ENCODE measurements at regions not wholly inside any gene's neighbourhood (a gene's known extent, or its start where the extent isn't known, plus 50 kb on each side); places are given as distances from the start of the nearest gene placed in this dataset.

DNA sequence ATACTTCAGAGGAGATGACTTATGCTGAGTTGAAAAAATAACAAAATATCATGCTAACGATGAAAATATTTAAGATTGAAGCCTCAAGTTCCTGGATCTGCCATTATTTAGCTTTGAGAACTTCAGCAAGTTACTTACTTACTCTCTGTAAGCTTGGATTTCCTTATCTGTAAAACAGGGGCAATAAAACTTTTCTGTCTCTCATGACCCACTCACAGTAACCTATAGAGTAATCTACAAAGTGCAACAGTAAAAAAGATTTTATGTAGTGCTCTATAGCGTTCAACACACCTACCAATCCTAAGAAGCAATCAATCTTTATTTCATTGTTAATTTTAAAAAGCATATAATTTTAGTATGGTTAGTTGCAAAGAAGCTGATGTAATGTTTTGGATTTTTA is 478.6 kb downstream of the ZIC1 start:
- H3K36me3 ChIP-seq (ENCODE audit: control insufficient read depth in 2 of 2, extremely low read depth in 1 of 2, insufficient read depth in 2 of 2, low read length in 2 of 2) = no peaks in the 10 kb centered on the region
- dilution Hi-C loops (cut with MboI; ENCODE audit: extremely low pct_ligation_motif_present, low sequenced_read_pairs) = no loop called here
- no peak overlapping the region for H3K9ac ChIP-seq (ENCODE audit: control insufficient read depth, extremely low read depth, insufficient read depth, low read length)
- H2AFZ ChIP-seq (ENCODE audit: control insufficient read depth, low read length) = no peak overlapping the region
- no peak overlapping the region for H3K4me3 ChIP-seq (ENCODE audit: control insufficient read depth in 2 of 3, extremely low read depth in 1 of 3, insufficient read depth in 2 of 3, low read depth in 1 of 3, low read length in 3 of 3)
- DNase-seq (ENCODE audit: low read depth, low spot score) (no peak), FAIRE-seq (no peak)
- H3K79me2 ChIP-seq (ENCODE audit: control insufficient read depth, insufficient read depth, low read length) = no peaks in the 10 kb centered on the region
- H3K4me1 ChIP-seq (ENCODE audit: control insufficient read depth, extremely low read depth, insufficient read depth, low read length) = no peaks in the 10 kb centered on the region
- H3K27me3 ChIP-seq (ENCODE audit: control insufficient read depth, extremely low read depth, insufficient read depth, low read length) = no peaks in the 10 kb centered on the region
- H3K9me3 ChIP-seq (ENCODE audit: control insufficient read depth, low read depth, low read length) = no peaks in the 10 kb centered on the region
- H4K20me1 ChIP-seq (ENCODE audit: control insufficient read depth, extremely low read depth, insufficient read depth, low read length) = no peaks in the 10 kb centered on the region
- no peak overlapping the region for H3K4me2 ChIP-seq (ENCODE audit: control insufficient read depth, extremely low read depth, insufficient read depth, low read depth, low read length)
- H3K27ac ChIP-seq (ENCODE audit: control insufficient read depth, insufficient read depth, low read length) = no peak overlapping the region
- TF ChIP-seq, protein P1, sequence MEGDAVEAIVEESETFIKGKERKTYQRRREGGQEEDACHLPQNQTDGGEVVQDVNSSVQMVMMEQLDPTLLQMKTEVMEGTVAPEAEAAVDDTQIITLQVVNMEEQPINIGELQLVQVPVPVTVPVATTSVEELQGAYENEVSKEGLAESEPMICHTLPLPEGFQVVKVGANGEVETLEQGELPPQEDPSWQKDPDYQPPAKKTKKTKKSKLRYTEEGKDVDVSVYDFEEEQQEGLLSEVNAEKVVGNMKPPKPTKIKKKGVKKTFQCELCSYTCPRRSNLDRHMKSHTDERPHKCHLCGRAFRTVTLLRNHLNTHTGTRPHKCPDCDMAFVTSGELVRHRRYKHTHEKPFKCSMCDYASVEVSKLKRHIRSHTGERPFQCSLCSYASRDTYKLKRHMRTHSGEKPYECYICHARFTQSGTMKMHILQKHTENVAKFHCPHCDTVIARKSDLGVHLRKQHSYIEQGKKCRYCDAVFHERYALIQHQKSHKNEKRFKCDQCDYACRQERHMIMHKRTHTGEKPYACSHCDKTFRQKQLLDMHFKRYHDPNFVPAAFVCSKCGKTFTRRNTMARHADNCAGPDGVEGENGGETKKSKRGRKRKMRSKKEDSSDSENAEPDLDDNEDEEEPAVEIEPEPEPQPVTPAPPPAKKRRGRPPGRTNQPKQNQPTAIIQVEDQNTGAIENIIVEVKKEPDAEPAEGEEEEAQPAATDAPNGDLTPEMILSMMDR (optimal IDR thresholded peaks at IDR 0.05 in 1 of 3, IDR thresholded peaks at IDR 0.05 in 1 of 3, conservative IDR thresholded peaks at IDR 0.05 in 1 of 3; ENCODE audit: extremely low read depth in 1 of 3, insufficient read depth in 2 of 3, low read length in 3 of 3) = no peak
- no peak for TF ChIP-seq EZH2 (IDR thresholded peaks at IDR 0.05; ENCODE audit: low read length)
- no peaks in the 10 kb centered on the region for H3K9me1 ChIP-seq (ENCODE audit: control insufficient read depth, extremely low read depth, insufficient read depth, low read length)

DNA sequence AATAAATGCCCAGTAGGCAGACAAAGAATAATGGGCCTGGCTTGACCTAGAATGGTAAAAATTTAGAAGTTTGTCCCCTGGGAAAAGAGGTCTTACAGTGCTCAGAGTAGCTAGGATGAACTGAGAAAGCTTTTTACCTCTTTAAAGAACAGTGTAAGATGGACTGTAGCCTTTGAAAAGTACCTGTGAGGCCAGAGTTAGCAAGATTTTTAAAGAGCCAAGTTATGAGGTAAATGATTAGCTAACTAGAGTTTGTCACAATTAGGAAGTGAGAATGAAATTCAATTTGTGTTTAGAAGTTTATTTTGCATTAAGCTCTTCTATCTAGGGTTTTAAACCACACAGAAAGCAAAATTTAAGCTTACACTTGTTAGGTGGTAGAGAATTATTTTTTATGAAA is 480.9 kb downstream of the ZIC1 start:
- no peaks in the 10 kb centered on the region for H3K27me3 ChIP-seq (ENCODE audit: control insufficient read depth, extremely low read depth, insufficient read depth, low read length)
- FAIRE-seq = no peak
- TF ChIP-seq, protein P1 (optimal IDR thresholded peaks at IDR 0.05 in 1 of 3, IDR thresholded peaks at IDR 0.05 in 1 of 3, conservative IDR thresholded peaks at IDR 0.05 in 1 of 3; ENCODE audit: extremely low read depth in 1 of 3, insufficient read depth in 2 of 3, low read length in 3 of 3) = no peak
- no peak for TF ChIP-seq EZH2 (IDR thresholded peaks at IDR 0.05; ENCODE audit: low read length)
- no peak overlapping the region for H3K9ac ChIP-seq (ENCODE audit: control insufficient read depth, extremely low read depth, insufficient read depth, low read length)
- no peak overlapping the region for H2AFZ ChIP-seq (ENCODE audit: control insufficient read depth, low read length)
- DNase-seq (ENCODE audit: low read depth, low spot score) = no peak
- H3K36me3 ChIP-seq (ENCODE audit: control insufficient read depth in 2 of 2, extremely low read depth in 1 of 2, insufficient read depth in 2 of 2, low read length in 2 of 2) = no peaks in the 10 kb centered on the region
- no peak overlapping the region for H3K4me3 ChIP-seq (ENCODE audit: control insufficient read depth in 2 of 3, extremely low read depth in 1 of 3, insufficient read depth in 2 of 3, low read depth in 1 of 3, low read length in 3 of 3)
- H3K4me1 ChIP-seq (ENCODE audit: control insufficient read depth, extremely low read depth, insufficient read depth, low read length) = no peaks in the 10 kb centered on the region
- H3K27ac ChIP-seq (ENCODE audit: control insufficient read depth, insufficient read depth, low read length) = no peak overlapping the region
- no peaks in the 10 kb centered on the region for H3K9me3 ChIP-seq (ENCODE audit: control insufficient read depth, low read depth, low read length)
- H3K4me2 ChIP-seq (ENCODE audit: control insufficient read depth, extremely low read depth, insufficient read depth, low read depth, low read length) = no peak overlapping the region
- H3K79me2 ChIP-seq (ENCODE audit: control insufficient read depth, insufficient read depth, low read length) = no peaks in the 10 kb centered on the region
- H3K9me1 ChIP-seq (ENCODE audit: control insufficient read depth, extremely low read depth, insufficient read depth, low read length) = no peaks in the 10 kb centered on the region
- dilution Hi-C loops (cut with MboI; ENCODE audit: extremely low pct_ligation_motif_present, low sequenced_read_pairs) = no loop called here
- no peaks in the 10 kb centered on the region for H4K20me1 ChIP-seq (ENCODE audit: control insufficient read depth, extremely low read depth, insufficient read depth, low read length)

Data from keratinocyte (primary cell).